GM21737 (cell line): ENCODE measurements at regions not wholly inside any gene's neighbourhood (a gene's known extent, or its start where the extent isn't known, plus 50 kb on each side); places are given as distances from the start of the nearest gene placed in this dataset.
"Not testable (repeated sequence)": the region's sequence is repeated elsewhere in the genome, so short reads cannot be mapped to it uniquely, and the experiment has no call there.

Experiments
- ATAC-seq: cut with Tn5 transposase; IDR thresholded peaks from one replicate; pipeline ENCODE4 v1.9.1; 2021; ENCODE audit warnings: mild to moderate bottlenecking, moderate library complexity; ENCODE audit not compliant: unreplicated experiment

GRCh38 chr2:64742678-64743077 lies 89.0 kb upstream of the SERTAD2 start:
- no peak for ATAC-seq

GRCh38 chr2:64743739-64744330 lies 90.1 kb upstream of the SERTAD2 start:
- ATAC-seq: no peak

- ATAC-seq: no peak
These were observed 91.8 kb upstream of the SERTAD2 start for GRCh38 chr2:64745562-64745961.

GRCh38 chr2:64747690-64748091 lies 94.0 kb upstream of the SERTAD2 start:
- not testable (repeated sequence) for ATAC-seq

- ATAC-seq: no peak
These were observed 94.4 kb upstream of the SERTAD2 start for GRCh38 chr2:64748147-64748546.

- ATAC-seq: no peak
These were observed 94.8 kb upstream of the SERTAD2 start for GRCh38 chr2:64748561-64748960.

- ATAC-seq: no peak
These were observed 95.7 kb upstream of the SERTAD2 start for GRCh38 chr2:64749446-64749845.

- ATAC-seq: no peak
These were observed 96.5 kb upstream of the SERTAD2 start for GRCh38 chr2:64750001-64750816.

GRCh38 chr2:64750817-64751285 lies 97.1 kb upstream of the SERTAD2 start:
- peak; percentile 87 for ATAC-seq

GRCh38 chr2:64751286-64752260 lies 97.9 kb upstream of the SERTAD2 start:
- ATAC-seq: peak; percentile 78

- no peak for ATAC-seq
These were observed 99.7 kb upstream of the SERTAD2 start for GRCh38 chr2:64753399-64753798.

GRCh38 chr2:64754570-64754969 lies 100.9 kb upstream of the SERTAD2 start:
- ATAC-seq: no peak

- no peak for ATAC-seq
These were observed 103.4 kb upstream of the SERTAD2 start for GRCh38 chr2:64757126-64757525.

- ATAC-seq: no peak
These were observed 106.4 kb upstream of the SERTAD2 start for GRCh38 chr2:64760128-64760527.

- ATAC-seq: no peak
These were observed 108.7 kb upstream of the SERTAD2 start for GRCh38 chr2:64762301-64762997.

GRCh38 chr2:64763126-64763525 lies 109.4 kb upstream of the SERTAD2 start:
- no peak for ATAC-seq

GRCh38 chr2:64765160-64765805 lies 111.6 kb upstream of the SERTAD2 start:
- no peak for ATAC-seq

GRCh38 chr2:64766841-64767669 lies 113.3 kb upstream of the SERTAD2 start:
- ATAC-seq: no peak
